ENCODE measurements at regions not wholly inside any gene's neighbourhood (a gene's known extent, or its start where the extent isn't known, plus 50 kb on each side); places are given as distances from the start of the nearest gene placed in this dataset.
"Not testable (repeated sequence)": the region's sequence is repeated elsewhere in the genome, so short reads cannot be mapped to it uniquely, and the experiment has no call there.

DNA sequence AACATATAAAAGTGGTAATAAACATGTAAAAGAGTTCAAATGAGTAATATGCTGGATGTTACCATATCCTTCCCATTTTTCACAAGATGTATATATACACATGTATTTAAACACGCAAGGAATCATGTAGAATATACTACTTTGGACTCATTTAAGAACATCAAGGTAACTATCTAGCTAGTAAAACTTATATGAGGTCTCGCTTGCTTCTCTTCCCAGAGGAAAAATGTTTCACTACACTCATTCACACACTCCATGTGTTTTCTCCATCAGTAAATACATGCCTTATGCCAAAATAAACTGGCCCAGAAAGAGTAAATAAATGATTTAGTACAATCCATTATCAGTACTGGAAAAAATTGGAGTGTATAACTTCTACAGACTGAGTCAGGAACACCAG, 229.2 kb upstream of the MME start:
- H3K4me3 ChIP-seq (ENCODE audit: low read length): no peak overlapping the region
- no peak for DNase-seq (ENCODE audit: low read depth)
- TF ChIP-seq, protein P1, sequence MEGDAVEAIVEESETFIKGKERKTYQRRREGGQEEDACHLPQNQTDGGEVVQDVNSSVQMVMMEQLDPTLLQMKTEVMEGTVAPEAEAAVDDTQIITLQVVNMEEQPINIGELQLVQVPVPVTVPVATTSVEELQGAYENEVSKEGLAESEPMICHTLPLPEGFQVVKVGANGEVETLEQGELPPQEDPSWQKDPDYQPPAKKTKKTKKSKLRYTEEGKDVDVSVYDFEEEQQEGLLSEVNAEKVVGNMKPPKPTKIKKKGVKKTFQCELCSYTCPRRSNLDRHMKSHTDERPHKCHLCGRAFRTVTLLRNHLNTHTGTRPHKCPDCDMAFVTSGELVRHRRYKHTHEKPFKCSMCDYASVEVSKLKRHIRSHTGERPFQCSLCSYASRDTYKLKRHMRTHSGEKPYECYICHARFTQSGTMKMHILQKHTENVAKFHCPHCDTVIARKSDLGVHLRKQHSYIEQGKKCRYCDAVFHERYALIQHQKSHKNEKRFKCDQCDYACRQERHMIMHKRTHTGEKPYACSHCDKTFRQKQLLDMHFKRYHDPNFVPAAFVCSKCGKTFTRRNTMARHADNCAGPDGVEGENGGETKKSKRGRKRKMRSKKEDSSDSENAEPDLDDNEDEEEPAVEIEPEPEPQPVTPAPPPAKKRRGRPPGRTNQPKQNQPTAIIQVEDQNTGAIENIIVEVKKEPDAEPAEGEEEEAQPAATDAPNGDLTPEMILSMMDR (IDR thresholded peaks at IDR 0.05; ENCODE audit: insufficient read depth, low read depth, low read length, missing control alignments): no peak

DNA sequence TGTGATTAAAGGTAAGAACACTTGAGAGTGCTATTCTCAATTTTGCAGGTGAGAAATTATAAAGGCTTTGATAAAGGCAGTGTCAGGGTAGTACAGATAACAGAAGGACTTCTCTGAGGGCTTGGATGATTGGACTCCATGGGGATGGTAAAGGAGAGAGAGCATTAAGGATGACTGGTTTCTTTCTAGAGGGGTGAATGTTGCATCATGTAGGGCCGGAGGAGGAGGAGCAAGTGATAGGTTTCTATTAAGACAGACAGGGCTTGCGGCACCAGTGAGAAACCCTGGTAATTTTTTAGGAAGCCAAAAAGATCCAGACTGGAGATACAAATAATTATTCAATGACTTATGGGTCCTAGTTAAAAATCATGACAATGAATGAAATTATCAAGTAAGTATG, 230.7 kb upstream of the MME start:
- H3K4me3 ChIP-seq (ENCODE audit: low read length): no peak overlapping the region
- no peak for DNase-seq (ENCODE audit: low read depth)
- TF ChIP-seq, protein P1 (IDR thresholded peaks at IDR 0.05; ENCODE audit: insufficient read depth, low read depth, low read length, missing control alignments): no peak

DNA sequence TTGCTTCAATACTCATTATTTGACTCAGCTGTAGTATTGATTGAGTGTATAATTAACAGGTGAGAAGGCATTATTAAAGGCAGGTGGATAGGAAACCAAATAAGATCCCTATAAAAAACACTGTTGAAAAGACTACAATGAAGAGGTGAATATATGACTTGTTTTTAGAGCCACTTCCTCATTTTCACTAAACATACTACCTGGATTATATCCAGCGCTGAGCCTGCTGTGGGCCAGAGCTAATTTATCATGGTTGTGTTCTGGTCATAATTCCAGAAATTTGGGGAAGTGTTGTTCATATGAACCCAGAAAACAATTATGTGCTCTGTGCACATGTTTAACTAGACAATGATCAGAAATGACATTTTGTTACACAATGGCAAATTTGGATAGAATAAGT, 235.3 kb upstream of the MME start:
- TF ChIP-seq, protein P1 (IDR thresholded peaks at IDR 0.05; ENCODE audit: insufficient read depth, low read depth, low read length, missing control alignments): no peak
- no peak for DNase-seq (ENCODE audit: low read depth)
- no peak overlapping the region for H3K4me3 ChIP-seq (ENCODE audit: low read length)

DNA sequence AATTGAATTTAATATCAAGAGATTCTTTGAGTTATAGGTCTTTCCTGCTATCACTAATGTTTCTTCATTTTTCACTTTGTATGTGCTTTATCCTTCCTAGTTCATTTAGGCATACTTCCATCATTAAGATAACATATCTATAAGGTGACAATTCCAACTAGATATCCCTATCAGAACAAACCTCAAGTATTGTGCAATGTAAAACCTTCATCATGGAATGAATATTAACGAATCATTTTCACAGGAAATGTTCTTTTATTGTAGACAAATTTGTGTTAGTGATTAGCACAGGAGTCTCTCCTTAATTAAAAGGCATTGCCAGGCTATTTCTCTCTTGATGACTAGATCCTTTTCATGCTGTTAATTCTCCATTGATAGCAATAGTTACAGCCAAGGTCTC, 236.5 kb upstream of the MME start:
- H3K4me3 ChIP-seq (ENCODE audit: low read length): no peak overlapping the region
- DNase-seq (ENCODE audit: low read depth): no peak
- TF ChIP-seq, protein P1 (IDR thresholded peaks at IDR 0.05; ENCODE audit: insufficient read depth, low read depth, low read length, missing control alignments): no peak

DNA sequence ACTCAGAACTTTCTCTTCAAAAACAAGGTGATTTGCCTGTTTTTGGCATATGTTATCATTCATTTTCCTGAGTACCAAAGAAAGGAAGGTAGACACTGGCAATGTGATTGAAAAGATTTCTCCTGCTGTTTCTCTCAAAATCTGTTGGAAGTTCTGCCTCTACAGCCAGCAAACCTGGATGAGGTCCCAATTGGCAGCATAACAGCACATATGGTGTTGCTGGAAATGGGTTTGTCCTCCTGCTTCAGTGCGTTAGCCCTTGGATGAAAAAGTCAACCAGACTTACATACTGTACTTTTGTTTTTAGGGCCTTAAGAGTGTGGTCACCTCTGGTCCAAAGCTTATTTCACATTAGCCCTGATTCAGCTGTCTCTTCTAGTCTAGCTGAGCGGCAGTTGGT, 237.6 kb upstream of the MME start:
- TF ChIP-seq, protein P1 (IDR thresholded peaks at IDR 0.05; ENCODE audit: insufficient read depth, low read depth, low read length, missing control alignments): no peak
- DNase-seq (ENCODE audit: low read depth): no peak
- H3K4me3 ChIP-seq (ENCODE audit: low read length): no peak overlapping the region

DNA sequence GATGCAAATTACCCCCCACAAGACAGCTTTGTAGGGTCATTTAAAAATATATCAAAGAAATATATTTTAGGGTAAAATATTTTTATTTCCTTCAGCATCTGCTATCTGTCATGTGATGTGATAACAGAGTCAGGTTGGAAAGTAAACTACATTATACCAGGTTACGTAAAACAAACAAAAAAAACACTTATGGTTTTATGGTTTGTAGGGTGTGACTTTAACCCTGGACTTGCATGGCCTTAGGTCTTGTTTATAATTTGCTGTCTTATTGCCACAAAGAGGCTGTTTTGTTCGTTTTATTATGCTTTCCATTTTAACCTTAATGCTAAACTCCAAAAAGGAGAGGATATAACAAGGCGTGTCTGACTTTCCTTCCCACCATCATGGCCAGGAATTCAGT, 244.5 kb upstream of the MME start:
- DNase-seq (ENCODE audit: low read depth): no peak
- no peak overlapping the region for H3K4me3 ChIP-seq (ENCODE audit: low read length)
- TF ChIP-seq, protein P1 (IDR thresholded peaks at IDR 0.05; ENCODE audit: insufficient read depth, low read depth, low read length, missing control alignments): no peak

DNA sequence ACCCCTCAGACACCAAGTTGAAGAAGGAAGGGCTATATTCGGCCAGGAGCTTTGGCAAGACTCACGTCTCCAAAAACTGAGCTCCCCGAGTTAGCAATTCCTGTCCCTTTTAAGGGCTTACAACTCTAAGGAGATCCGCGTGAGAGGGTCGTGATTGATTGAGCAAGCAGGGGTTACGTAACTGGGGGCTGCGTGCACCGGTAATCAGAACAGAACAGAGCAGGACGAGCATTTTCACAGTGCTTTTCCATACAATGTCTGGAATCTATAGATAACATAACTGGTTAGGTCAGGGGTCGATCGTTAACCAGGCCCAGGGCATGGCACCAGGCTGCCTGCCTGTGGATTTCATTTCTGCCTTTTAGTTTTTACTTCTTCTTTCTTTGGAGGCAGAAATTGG, 245.3 kb upstream of the MME start:
- not testable (repeated sequence) for DNase-seq (ENCODE audit: low read depth)

DNA sequence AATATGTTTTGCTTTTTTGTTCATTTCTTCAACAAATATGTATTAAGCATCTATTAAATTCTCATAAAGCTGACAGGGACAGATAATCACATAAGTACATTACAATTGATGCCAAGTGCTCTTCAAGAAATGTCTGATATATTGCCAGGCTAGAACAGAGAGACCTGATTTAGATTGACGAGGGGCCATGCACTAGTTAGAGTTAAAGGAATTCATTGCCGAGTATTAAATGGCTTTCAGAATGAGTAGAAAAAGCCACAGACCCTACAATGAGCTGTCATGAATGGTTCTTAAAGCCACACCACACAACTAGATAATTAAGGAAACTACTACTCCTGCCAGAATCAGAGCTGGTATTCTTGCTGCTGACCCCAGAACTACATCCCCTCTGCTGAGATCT, 250.2 kb upstream of the MME start:
- DNase-seq (ENCODE audit: low read depth): no peak
- TF ChIP-seq, protein P1 (IDR thresholded peaks at IDR 0.05; ENCODE audit: insufficient read depth, low read depth, low read length, missing control alignments): no peak
- H3K4me3 ChIP-seq (ENCODE audit: low read length): no peak overlapping the region

More for the DNA sequence above, 245.3 kb upstream of the MME start:
- not testable (repeated sequence) for H3K4me3 ChIP-seq (ENCODE audit: low read length)

Data from epithelial cell of esophagus (primary cell).